Neuronal stem cell (in vitro differentiated cells): ENCODE measurements at regions not wholly inside any gene's neighbourhood (a gene's known extent, or its start where the extent isn't known, plus 50 kb on each side); places are given as distances from the start of the nearest gene placed in this dataset.

ENCODE experiments used
- DNase-seq: peaks from one replicate; pipeline ENCODE4 v3.0.0-alpha.2; 2013; ENCODE audit warnings: low spot score
- H2AFZ ChIP-seq: one replicate; pipeline ENCODE4 v1.6.1; 2013; ENCODE audit warnings: mild to moderate bottlenecking, low read length, inconsistent platforms
- H2AK5ac ChIP-seq: 2 replicates; pipeline ENCODE4 v1.6.1; 2013; ENCODE audit warnings: low read depth, mild to moderate bottlenecking, inconsistent platforms, low read length, moderate library complexity, mixed read lengths
- H2BK120ac ChIP-seq: 2 replicates; pipeline ENCODE4 v1.6.1; 2013; ENCODE audit warnings: low read depth, mild to moderate bottlenecking, inconsistent platforms, low read length, moderate library complexity, mixed read lengths
- H2BK12ac ChIP-seq: one replicate; pipeline ENCODE4 v1.6.1; 2013; ENCODE audit warnings: low read length, inconsistent platforms
- H2BK15ac ChIP-seq: 2 replicates; pipeline ENCODE4 v1.6.1; 2013; ENCODE audit warnings: mild to moderate bottlenecking, low read length, inconsistent platforms, mixed read lengths
- H2BK5ac ChIP-seq: one replicate; pipeline ENCODE4 v1.6.1; 2013; ENCODE audit warnings: inconsistent platforms, mild to moderate bottlenecking, low read length, moderate library complexity
- H3K14ac ChIP-seq: one replicate; pipeline ENCODE4 v1.6.1; 2013; ENCODE audit warnings: low read length, inconsistent platforms
- H3K18ac ChIP-seq: 2 replicates; pipeline ENCODE4 v1.6.1; 2013; ENCODE audit warnings: low read length, inconsistent platforms
- H3K23ac ChIP-seq: 2 replicates; pipeline ENCODE4 v1.6.1; 2013; ENCODE audit warnings: low read depth, mild to moderate bottlenecking, mixed read lengths, low read length, inconsistent platforms; ENCODE audit not compliant: poor library complexity
- H3K27ac ChIP-seq: replicated peaks from 3 replicates; pipeline ENCODE4 v1.5.1; 2013; ENCODE audit warnings: low read length, inconsistent platforms
- H3K27me3 ChIP-seq, 3 experiments: 2 replicates each; pipeline ENCODE4 v1.6.1; 2013; ENCODE audit warnings: low read length in 3 of 3, mild to moderate bottlenecking in 2 of 3, inconsistent platforms in 1 of 3, low read depth in 1 of 3, mixed read lengths in 1 of 3, moderate library complexity in 1 of 3; ENCODE audit not compliant: control insufficient read depth in 3 of 3, insufficient read depth in 3 of 3
- H3K36me3 ChIP-seq, 2 donors: replicated peaks in 1 of 2; 2 replicates each; pipeline ENCODE4 v1.6.1; 2013; ENCODE audit warnings: low read length in 2 of 2; ENCODE audit not compliant: control insufficient read depth in 2 of 2, insufficient read depth in 2 of 2
- H3K4ac ChIP-seq: 2 replicates; pipeline ENCODE4 v1.6.1; 2013; ENCODE audit warnings: inconsistent platforms, mild to moderate bottlenecking, low read length, moderate library complexity
- H3K4me1 ChIP-seq, 2 donors: 1 replicate in 1 of 2; 2 replicates in 1 of 2; pipeline ENCODE4 v1.6.1; 2013; ENCODE audit warnings: low read length in 2 of 2, low read depth in 1 of 2; ENCODE audit not compliant: control insufficient read depth in 2 of 2, insufficient read depth in 1 of 2
- H3K4me2 ChIP-seq: one replicate; pipeline ENCODE4 v1.6.1; 2013; ENCODE audit warnings: mild to moderate bottlenecking, low read length, inconsistent platforms; ENCODE audit not compliant: insufficient read depth, poor library complexity, severe bottlenecking
- H3K4me3 ChIP-seq, 2 donors: 2 replicates each; pipeline ENCODE4 v1.5.1; 2013; ENCODE audit warnings: low read length in 2 of 2, mild to moderate bottlenecking in 2 of 2, inconsistent platforms in 1 of 2, moderate library complexity in 1 of 2
- H3K79me1 ChIP-seq: one replicate; pipeline ENCODE4 v1.6.1; 2013; ENCODE audit warnings: low read depth, mild to moderate bottlenecking, inconsistent platforms, low read length, moderate library complexity
- H3K9ac ChIP-seq: one replicate; pipeline ENCODE4 v1.6.1; 2013; ENCODE audit warnings: mild to moderate bottlenecking, low read depth, low read length, inconsistent platforms; ENCODE audit not compliant: poor library complexity
- H3K9me3 ChIP-seq, 2 donors: replicated peaks in 1 of 2; 2 replicates each; pipeline versions ENCODE3 to v1.6.1; 2013; ENCODE audit warnings: low read length in 2 of 2, mild to moderate bottlenecking in 2 of 2, inconsistent platforms in 1 of 2, low read depth in 1 of 2, mixed read lengths in 1 of 2, moderate library complexity in 1 of 2; ENCODE audit not compliant: control insufficient read depth in 2 of 2, insufficient read depth in 1 of 2
- H4K8ac ChIP-seq: one replicate; pipeline ENCODE4 v1.6.1; 2013; ENCODE audit warnings: low read depth, mild to moderate bottlenecking, inconsistent platforms, low read length, moderate library complexity
- H4K91ac ChIP-seq: one replicate; pipeline ENCODE4 v1.6.1; 2013; ENCODE audit warnings: low read length, low read depth, mild to moderate bottlenecking, inconsistent platforms; ENCODE audit not compliant: poor library complexity
- WGBS, 2 donors: extraction: QIAGEN DNeasy Blood & Tissue Kit; methylation state at CpG; one replicate each; pipeline ENCODE4 v1.1.7; 2013; ENCODE audit warnings: missing lambda C conversion rate in 2 of 2, mixed read lengths in 1 of 2; ENCODE audit not compliant: insufficient read length in 2 of 2, insufficient replicate concordance in 1 of 2; ENCODE audit errors: extremely low coverage in 2 of 2; 5-methylcytosine and 5-hydroxymethylcytosine counted together

- H3K79me1 ChIP-seq = no peaks in the 10 kb centered on the region
- DNase-seq = no peak
- H3K27me3 ChIP-seq = no peaks in the 10 kb centered on the region
- no peak overlapping the region for H3K4me2 ChIP-seq
- no peak overlapping the region for H2BK12ac ChIP-seq
- H3K14ac ChIP-seq = no peak overlapping the region
- H2BK5ac ChIP-seq = no peak overlapping the region
- H2BK120ac ChIP-seq = no peak overlapping the region
- H2AK5ac ChIP-seq = no peak overlapping the region
- no peak overlapping the region for H4K91ac ChIP-seq
- H3K23ac ChIP-seq = no peak overlapping the region
- H2AFZ ChIP-seq = peak overlapping the region; percentile 19
- no peak overlapping the region for H3K18ac ChIP-seq
- H3K9me3 ChIP-seq = no peaks in the 10 kb centered on the region
- no peaks in the 10 kb centered on the region for H3K36me3 ChIP-seq
- no peak overlapping the region for H3K4me3 ChIP-seq
- no peak overlapping the region for H3K9ac ChIP-seq
- peaks cover 0 to 1% of the 10 kb centered on the region in 2 donors for H3K4me1 ChIP-seq
- H3K4ac ChIP-seq = no peak overlapping the region
- H2BK15ac ChIP-seq = no peak overlapping the region
- no peak overlapping the region for H3K27ac ChIP-seq
- H4K8ac ChIP-seq = no peak overlapping the region
Observed at GRCh38 chr3:162015856-162016255, 519.2 kb downstream of the OTOL1 start.

- no peak overlapping the region for H4K8ac ChIP-seq
- no peak overlapping the region for H2BK5ac ChIP-seq
- WGBS, 2 donors = no CpG with 5 or more reads among the region's 1 CpG
- H3K36me3 ChIP-seq = no peaks in the 10 kb centered on the region
- no peak overlapping the region for H3K14ac ChIP-seq
- no peak overlapping the region for H3K4me2 ChIP-seq
- H3K9ac ChIP-seq = no peak overlapping the region
- no peaks in the 10 kb centered on the region for H3K9me3 ChIP-seq
- H2BK120ac ChIP-seq = no peak overlapping the region
- no peak overlapping the region for H3K23ac ChIP-seq
- no peak overlapping the region for H3K18ac ChIP-seq
- no peak overlapping the region for H2BK12ac ChIP-seq
- no peak for DNase-seq
- H4K91ac ChIP-seq = no peak overlapping the region
- no peak overlapping the region for H3K4ac ChIP-seq
- no peak overlapping the region for H3K27ac ChIP-seq
- no peaks in the 10 kb centered on the region for H3K27me3 ChIP-seq
- H3K4me3 ChIP-seq = no peak overlapping the region
- H3K79me1 ChIP-seq = no peaks in the 10 kb centered on the region
- no peak overlapping the region for H2AK5ac ChIP-seq
- H2AFZ ChIP-seq = peak overlapping the region; percentile 54
- H3K4me1 ChIP-seq = peaks cover 0 to 1% of the 10 kb centered on the region in 2 donors
- no peak overlapping the region for H2BK15ac ChIP-seq
Observed at GRCh38 chr3:162019817-162020216, 523.2 kb downstream of the OTOL1 start.

GRCh38 chr3:162021206-162021605 lies 524.6 kb downstream of the OTOL1 start:
- Histone ChIP-seq H3K79me1 (no peaks in the 10 kb centered on the region), H2BK12ac (no peak overlapping the region), H2BK15ac (no peak overlapping the region), H3K18ac (no peak overlapping the region), H3K27ac (no peak overlapping the region), H3K23ac (no peak overlapping the region), H3K27me3 (no peaks in the 10 kb centered on the region), H2BK5ac (no peak overlapping the region), H4K8ac (no peak overlapping the region), H2AK5ac (no peak overlapping the region), H3K9ac (no peak overlapping the region), H3K4me3 (no peak overlapping the region), H2AFZ (no peak overlapping the region), H3K14ac (no peak overlapping the region), H3K36me3 (no peaks in the 10 kb centered on the region), H3K9me3 (no peaks in the 10 kb centered on the region), H3K4me2 (no peak overlapping the region), H2BK120ac (no peak overlapping the region), H3K4ac (no peak overlapping the region), H3K4me1 (peaks cover 0 to 1% of the 10 kb centered on the region in 2 donors), H4K91ac (no peak overlapping the region)
- no peak for DNase-seq
- WGBS, 2 donors = no CpG with 5 or more reads among the region's 4 CpGs

- Histone ChIP-seq H3K14ac (no peak overlapping the region), H3K9me3 (no peaks in the 10 kb centered on the region), H3K9ac (no peak overlapping the region), H2BK12ac (no peak overlapping the region), H3K4me1 (peaks cover 0 to 1% of the 10 kb centered on the region in 2 donors), H2BK15ac (no peak overlapping the region), H3K4me3 (no peak overlapping the region), H3K36me3 (no peaks in the 10 kb centered on the region), H3K18ac (no peak overlapping the region), H3K23ac (no peak overlapping the region), H2AK5ac (no peak overlapping the region), H3K4ac (no peak overlapping the region), H4K8ac (no peak overlapping the region), H3K27me3 (no peaks in the 10 kb centered on the region), H2BK5ac (no peak overlapping the region), H3K79me1 (no peaks in the 10 kb centered on the region), H3K4me2 (no peak overlapping the region), H2BK120ac (no peak overlapping the region), H2AFZ (peak overlapping the region; percentile 12), H4K91ac (no peak overlapping the region), H3K27ac (no peak overlapping the region)
- no peak for DNase-seq
- no CpG with 5 or more reads among the region's 2 CpGs for WGBS, 2 donors
Observed at GRCh38 chr3:162022911-162023310, 526.3 kb downstream of the OTOL1 start.
